ENCODE measurements at regions not wholly inside any gene's neighbourhood (a gene's known extent, or its start where the extent isn't known, plus 50 kb on each side); places are given as distances from the start of the nearest gene placed in this dataset.

- TF ChIP-seq CTCF (IDR thresholded peaks at IDR 0.05; ENCODE audit: low read depth), result no peak
Measured at GRCh38 chr1:106178791-106179190, 877.7 kb upstream of the PRMT6 start.

- no peak for TF ChIP-seq CTCF (IDR thresholded peaks at IDR 0.05; ENCODE audit: low read depth)
Measured at GRCh38 chr1:106181866-106182265, 874.6 kb upstream of the PRMT6 start.

- no peak for TF ChIP-seq CTCF (IDR thresholded peaks at IDR 0.05; ENCODE audit: low read depth)
Measured at GRCh38 chr1:106185089-106185488, 871.4 kb upstream of the PRMT6 start.

- no peak for TF ChIP-seq CTCF (IDR thresholded peaks at IDR 0.05; ENCODE audit: low read depth)
Measured at GRCh38 chr1:106189780-106190179, 866.7 kb upstream of the PRMT6 start.

- TF ChIP-seq CTCF (IDR thresholded peaks at IDR 0.05; ENCODE audit: low read depth), result no peak
Measured at GRCh38 chr1:106194206-106194605, 862.3 kb upstream of the PRMT6 start.

- TF ChIP-seq CTCF (IDR thresholded peaks at IDR 0.05; ENCODE audit: low read depth), result no peak
Measured at GRCh38 chr1:106200711-106201110, 855.8 kb upstream of the PRMT6 start.

- no peak for TF ChIP-seq CTCF (IDR thresholded peaks at IDR 0.05; ENCODE audit: low read depth)
Measured at GRCh38 chr1:106207185-106207584, 849.3 kb upstream of the PRMT6 start.
